ENCODE measurements at regions not wholly inside any gene's neighbourhood (a gene's known extent, or its start where the extent isn't known, plus 50 kb on each side); places are given as distances from the start of the nearest gene placed in this dataset.

- no peak for DNase-seq (ENCODE audit: low read depth)
- no peak overlapping the region for H3K4me3 ChIP-seq (ENCODE audit: low read depth, low read length)
- no peak for TF ChIP-seq CTCF (conservative IDR thresholded peaks at IDR 0.05; ENCODE audit: low read depth, low read length)
These were observed 332.7 kb downstream of the ZNF536 start for GRCh38 chr19:30704771-30705330.

DNA sequence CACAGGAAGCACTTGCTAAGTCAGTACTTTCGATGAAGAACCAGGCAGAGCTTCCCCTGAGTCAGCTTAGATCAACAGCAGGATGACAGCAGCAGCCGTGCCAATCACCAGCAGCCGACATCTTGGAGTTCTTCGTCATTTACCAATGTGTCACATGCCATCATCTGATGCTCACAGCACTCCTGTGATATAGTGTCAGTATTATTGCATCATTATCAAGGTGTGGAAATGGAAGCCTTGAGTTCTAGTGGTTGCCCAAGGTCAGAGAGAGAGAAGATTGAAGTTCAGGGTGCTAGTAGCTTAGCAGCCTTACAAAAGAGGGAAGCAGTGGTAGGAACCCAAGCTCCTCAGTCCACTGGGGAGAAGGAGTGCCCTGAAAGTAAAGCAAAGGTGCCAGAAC is 331.5 kb downstream of the ZNF536 start:
- no peak overlapping the region for H3K4me3 ChIP-seq (ENCODE audit: low read depth, low read length)
- no peak for DNase-seq (ENCODE audit: low read depth)
- TF ChIP-seq CTCF (conservative IDR thresholded peaks at IDR 0.05; ENCODE audit: low read depth, low read length), result no peak

- no peak for DNase-seq (ENCODE audit: low read depth)
- no peak for TF ChIP-seq CTCF (conservative IDR thresholded peaks at IDR 0.05; ENCODE audit: low read depth, low read length)
These were observed 329.0 kb downstream of the ZNF536 start for GRCh38 chr19:30701178-30701577.

DNA sequence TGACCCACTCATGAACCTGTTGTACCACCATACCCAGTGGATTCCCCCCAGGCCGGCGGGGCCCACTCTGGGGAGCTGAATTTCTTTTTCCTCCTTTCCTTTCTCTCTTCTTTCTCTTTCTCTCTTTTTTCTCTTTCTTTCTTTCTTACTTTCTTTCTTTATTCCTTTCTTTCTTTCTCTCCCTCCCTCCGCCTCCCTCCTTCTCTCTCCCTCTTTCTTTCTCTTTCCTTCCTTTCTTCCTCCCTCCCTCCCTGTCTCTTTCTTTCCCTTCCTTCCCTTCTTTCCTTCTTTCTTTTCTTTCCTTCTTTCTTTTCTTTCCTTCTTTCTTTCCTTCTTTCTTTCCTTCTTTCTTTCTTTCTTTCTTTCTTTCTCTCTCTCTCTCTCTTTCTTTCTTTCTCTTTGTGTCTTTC is 327.7 kb downstream of the ZNF536 start:
- no peak overlapping the region for H3K4me3 ChIP-seq (ENCODE audit: low read depth, low read length)
- TF ChIP-seq CTCF (conservative IDR thresholded peaks at IDR 0.05; ENCODE audit: low read depth, low read length), result no peak
- no peak for DNase-seq (ENCODE audit: low read depth)

More at GRCh38 chr19:30701178-30701577, 329.0 kb downstream of the ZNF536 start:
- H3K4me3 ChIP-seq (ENCODE audit: low read depth, low read length), result no peak overlapping the region

DNA sequence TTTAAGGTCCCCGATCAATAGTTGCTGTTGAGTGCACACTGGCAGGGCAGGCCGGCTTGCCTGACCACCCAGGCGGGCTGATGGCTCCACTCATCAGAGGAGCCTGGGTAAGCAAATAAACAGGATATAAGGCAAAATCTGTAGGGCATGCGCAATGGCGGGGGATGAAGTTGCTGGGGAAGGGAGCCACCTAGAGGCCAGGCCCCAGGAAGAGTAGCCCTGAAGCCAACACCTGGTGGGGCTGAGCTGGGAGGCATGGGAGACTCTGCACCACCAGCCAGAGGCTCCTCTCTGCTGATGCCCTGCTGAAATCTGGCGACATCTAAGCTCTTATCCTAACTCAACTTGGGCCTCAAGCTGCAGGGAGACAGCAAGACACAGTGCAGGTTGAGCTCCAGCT is 324.3 kb downstream of the ZNF536 start:
- DNase-seq (ENCODE audit: low read depth), result peak; percentile 44
- TF ChIP-seq CTCF (conservative IDR thresholded peaks at IDR 0.05; ENCODE audit: low read depth, low read length), result peak; percentile 58

GRCh38 chr19:30695171-30695875 is 323.1 kb downstream of the ZNF536 start:
- TF ChIP-seq CTCF (conservative IDR thresholded peaks at IDR 0.05; ENCODE audit: low read depth, low read length), result no peak
- no peak for DNase-seq (ENCODE audit: low read depth)

More for the DNA sequence above, 324.3 kb downstream of the ZNF536 start:
- no peak overlapping the region for H3K4me3 ChIP-seq (ENCODE audit: low read depth, low read length)

More at GRCh38 chr19:30695171-30695875, 323.1 kb downstream of the ZNF536 start:
- no peak overlapping the region for H3K4me3 ChIP-seq (ENCODE audit: low read depth, low read length)

Data from choroid plexus epithelial cell (primary cell).